ENCODE measurements at regions not wholly inside any gene's neighbourhood (a gene's known extent, or its start where the extent isn't known, plus 50 kb on each side); places are given as distances from the start of the nearest gene placed in this dataset.
A peak's percentile ranks its signal among the peaks of the same experiment; 100 is the strongest.
"Not testable (repeated sequence)": the region's sequence is repeated elsewhere in the genome, so short reads cannot be mapped to it uniquely, and the experiment has no call there.

GRCh38 chr7:48992816-48993215, 68.5 kb downstream of the CDC14C start:
- intact Hi-C loops (cut with DNase I, micrococcal nuclease) = no loop called here
- DNase-seq (no peak), ATAC-seq (no peak)

- ATAC-seq (peak; percentile 52), DNase-seq (peak in 1 of 2 donors; percentile 7)
- intact Hi-C loops (cut with DNase I, micrococcal nuclease) = no loop called here
Measured at GRCh38 chr7:49001610-49002033, 77.3 kb downstream of the CDC14C start.

GRCh38 chr7:49010717-49011116, 86.4 kb downstream of the CDC14C start:
- no peak for ATAC-seq
- intact Hi-C loops (cut with DNase I, micrococcal nuclease) = no loop called here
- no peak for DNase-seq

- DNase-seq (no peak), ATAC-seq (no peak)
- intact Hi-C loops (cut with DNase I, micrococcal nuclease) = no loop called here
Measured at GRCh38 chr7:49014870-49015269, 90.5 kb downstream of the CDC14C start.

- ATAC-seq = no peak
- no peak for DNase-seq
- intact Hi-C loops (cut with DNase I, micrococcal nuclease) = no loop called here
Measured at GRCh38 chr7:49020145-49020544, 95.8 kb downstream of the CDC14C start.

- intact Hi-C loops (cut with DNase I, micrococcal nuclease) = no loop called here
- ATAC-seq = no peak
- DNase-seq = no peak
Measured at GRCh38 chr7:49022448-49022847, 98.1 kb downstream of the CDC14C start.

- intact Hi-C loops (cut with DNase I, micrococcal nuclease) = no loop called here
- no peak for DNase-seq
Measured at GRCh38 chr7:49023345-49024328, 99.3 kb downstream of the CDC14C start.

GRCh38 chr7:49030221-49030620, 105.9 kb downstream of the CDC14C start:
- intact Hi-C loops (cut with DNase I, micrococcal nuclease) = no loop called here
- ATAC-seq (no peak), DNase-seq (no peak)

More at GRCh38 chr7:49023345-49024328, 99.3 kb downstream of the CDC14C start:
- no peak for ATAC-seq

GRCh38 chr7:49033140-49033539, 108.8 kb downstream of the CDC14C start:
- intact Hi-C loops (cut with DNase I, micrococcal nuclease); DNase-seq; ATAC-seq: not testable (repeated sequence)

- no peak for ATAC-seq
- intact Hi-C loops (cut with DNase I, micrococcal nuclease) = no loop called here
- no peak for DNase-seq
Measured at GRCh38 chr7:49037346-49038210, 113.2 kb downstream of the CDC14C start.

GRCh38 chr7:49038821-49039358, 114.5 kb downstream of the CDC14C start:
- DNase-seq (no peak), ATAC-seq (no peak)
- intact Hi-C loops (cut with DNase I, micrococcal nuclease) = no loop called here

- no peak for DNase-seq
- intact Hi-C loops (cut with DNase I, micrococcal nuclease) = no loop called here
- no peak for ATAC-seq
Measured at GRCh38 chr7:49060743-49061142, 136.4 kb downstream of the CDC14C start.

GRCh38 chr7:49074538-49074937, 150.2 kb downstream of the CDC14C start:
- no peak for DNase-seq
- ATAC-seq = no peak
- intact Hi-C loops (cut with DNase I, micrococcal nuclease) = no loop called here

GRCh38 chr7:49080896-49081475, 156.6 kb downstream of the CDC14C start:
- DNase-seq (no peak), ATAC-seq (no peak)
- intact Hi-C loops (cut with DNase I, micrococcal nuclease) = no loop called here

GRCh38 chr7:49088017-49088416, 163.7 kb downstream of the CDC14C start:
- ATAC-seq = no peak
- intact Hi-C loops (cut with DNase I, micrococcal nuclease) = no loop called here
- DNase-seq = no peak

- DNase-seq = no peak
- intact Hi-C loops (cut with DNase I, micrococcal nuclease) = no loop called here
- no peak for ATAC-seq
Measured at GRCh38 chr7:49089717-49090116, 165.4 kb downstream of the CDC14C start.

- DNase-seq = no peak
- no peak for ATAC-seq
- intact Hi-C loops (cut with DNase I, micrococcal nuclease) = no loop called here
Measured at GRCh38 chr7:49091089-49091488, 166.7 kb downstream of the CDC14C start.

- intact Hi-C loops (cut with DNase I, micrococcal nuclease) = no loop called here
- ATAC-seq (no peak), DNase-seq (no peak)
Measured at GRCh38 chr7:49091519-49091918, 167.2 kb downstream of the CDC14C start.

GRCh38 chr7:49093218-49093617, 168.9 kb downstream of the CDC14C start:
- intact Hi-C loops (cut with DNase I, micrococcal nuclease) = no loop called here
- ATAC-seq = no peak

More at GRCh38 chr7:49093218-49093617, 168.9 kb downstream of the CDC14C start:
- DNase-seq = no peak
